ENCODE measurements at regions not wholly inside any gene's neighbourhood (a gene's known extent, or its start where the extent isn't known, plus 50 kb on each side); places are given as distances from the start of the nearest gene placed in this dataset.

GRCh38 chr14:45621731-45622130, 368.7 kb upstream of the MIS18BP1 start:
- 67 to 77% (median 75%) methylated on average over 2 of the region's 2 CpGs for WGBS, 3 donors
- no peaks in the 10 kb centered on the region for H3K27me3 ChIP-seq
- no peak for TF ChIP-seq EP300 (IDR thresholded peaks at IDR 0.05)
- no peak for TF ChIP-seq POLR2A (IDR thresholded peaks at IDR 0.05)
- TF ChIP-seq CTCF (IDR thresholded peaks at IDR 0.05), result no peak
- no peaks in the 10 kb centered on the region for H3K4me1 ChIP-seq (ENCODE audit: insufficient read depth)
- intact Hi-C loops (cut with DNase I), result no loop called here
- no peak for DNase-seq
- no peak overlapping the region for H3K27ac ChIP-seq
- H3K9me3 ChIP-seq, result no peaks in the 10 kb centered on the region
- H3K4me3 ChIP-seq, result no peak overlapping the region
- H3K36me3 ChIP-seq, result no peaks in the 10 kb centered on the region

GRCh38 chr14:45619831-45620230, 366.8 kb upstream of the MIS18BP1 start:
- intact Hi-C loops (cut with DNase I), result no loop called here
- no peaks in the 10 kb centered on the region for H3K36me3 ChIP-seq
- H3K27ac ChIP-seq, result no peak overlapping the region
- H3K9me3 ChIP-seq, result no peaks in the 10 kb centered on the region
- 76 to 93% (median 89%) methylated on average over 4 of the region's 4 CpGs for WGBS, 3 donors
- H3K27me3 ChIP-seq, result no peaks in the 10 kb centered on the region
- H3K4me3 ChIP-seq, result no peak overlapping the region
- no peaks in the 10 kb centered on the region for H3K4me1 ChIP-seq (ENCODE audit: insufficient read depth)
- TF ChIP-seq CTCF (IDR thresholded peaks at IDR 0.05) (no peak), EP300 (IDR thresholded peaks at IDR 0.05) (no peak), POLR2A (IDR thresholded peaks at IDR 0.05) (no peak)
- DNase-seq, result no peak

GRCh38 chr14:45610318-45610717, 357.3 kb upstream of the MIS18BP1 start:
- H3K4me1 ChIP-seq (ENCODE audit: insufficient read depth), result no peaks in the 10 kb centered on the region
- no peaks in the 10 kb centered on the region for H3K9me3 ChIP-seq
- TF ChIP-seq POLR2A (IDR thresholded peaks at IDR 0.05) (no peak), EP300 (IDR thresholded peaks at IDR 0.05) (no peak), CTCF (IDR thresholded peaks at IDR 0.05) (no peak)
- DNase-seq, result no peak
- H3K27ac ChIP-seq, result no peak overlapping the region
- H3K36me3 ChIP-seq, result no peaks in the 10 kb centered on the region
- H3K4me3 ChIP-seq, result no peak overlapping the region
- intact Hi-C loops (cut with DNase I), result no loop called here
- 6 to 34% (median 6%) methylated on average over 1 of the region's 1 CpG for WGBS, 3 donors
- no peaks in the 10 kb centered on the region for H3K27me3 ChIP-seq

- TF ChIP-seq POLR2A (IDR thresholded peaks at IDR 0.05), result no peak
- TF ChIP-seq CTCF (IDR thresholded peaks at IDR 0.05), result no peak
- TF ChIP-seq EP300 (IDR thresholded peaks at IDR 0.05), result no peak
- no peak for DNase-seq
- Histone ChIP-seq H3K9me3 (no peaks in the 10 kb centered on the region), H3K4me1 (ENCODE audit: insufficient read depth) (no peaks in the 10 kb centered on the region), H3K27ac (no peak overlapping the region), H3K27me3 (no peaks in the 10 kb centered on the region), H3K36me3 (no peaks in the 10 kb centered on the region), H3K4me3 (no peak overlapping the region)
- 66 to 69% (median 66%) methylated on average over 3 of the region's 3 CpGs for WGBS, 3 donors
- intact Hi-C loops (cut with DNase I), result no loop called here
These were observed 334.1 kb upstream of the MIS18BP1 start for GRCh38 chr14:45587142-45587541.

- H3K27me3 ChIP-seq, result no peaks in the 10 kb centered on the region
- H3K36me3 ChIP-seq, result no peaks in the 10 kb centered on the region
- TF ChIP-seq POLR2A (IDR thresholded peaks at IDR 0.05) (no peak), EP300 (IDR thresholded peaks at IDR 0.05) (no peak), CTCF (IDR thresholded peaks at IDR 0.05) (no peak)
- no peak overlapping the region for H3K27ac ChIP-seq
- no peaks in the 10 kb centered on the region for H3K9me3 ChIP-seq
- intact Hi-C loops (cut with DNase I), result no loop called here
- H3K4me1 ChIP-seq (ENCODE audit: insufficient read depth), result no peaks in the 10 kb centered on the region
- no peak for DNase-seq
- H3K4me3 ChIP-seq, result no peak overlapping the region
- 82 to 94% (median 87%) methylated on average over 5 of the region's 5 CpGs for WGBS, 3 donors
These were observed 306.6 kb upstream of the MIS18BP1 start for GRCh38 chr14:45559626-45560025.

All from ovary (tissue), 7 donors.